ENCODE measurements at regions not wholly inside any gene's neighbourhood (a gene's known extent, or its start where the extent isn't known, plus 50 kb on each side); places are given as distances from the start of the nearest gene placed in this dataset.

- no peaks in the 10 kb centered on the region for H3K4me1 ChIP-seq (ENCODE audit: control insufficient read depth in 4 of 4, insufficient read depth in 4 of 4, low read length in 3 of 4)
- no peak overlapping the region for H3K4me3 ChIP-seq (ENCODE audit: low read depth in 1 of 3, low read length in 3 of 3)
- H3K36me3 ChIP-seq (ENCODE audit: control insufficient read depth in 4 of 4, insufficient read depth in 3 of 4, low read depth in 1 of 4, low read length in 3 of 4): no peaks in the 10 kb centered on the region
- no peaks in the 10 kb centered on the region for H3K9me3 ChIP-seq (ENCODE audit: control insufficient read depth in 4 of 4, low read length in 3 of 4)
- no peak overlapping the region for H3K9ac ChIP-seq (ENCODE audit: low read depth in 1 of 2, low read length in 2 of 2)
- H3K27me3 ChIP-seq (ENCODE audit: control insufficient read depth in 4 of 4, insufficient read depth in 4 of 4, low read length in 3 of 4): no peaks in the 10 kb centered on the region
- no peak for DNase-seq (ENCODE audit: low spot score)
- WGBS: 83% methylated on average over 5 of the region's 5 CpGs
- TF ChIP-seq HNF4A (conservative IDR thresholded peaks at IDR 0.05): peak in 1 of 2 donors; percentile 14
- TF ChIP-seq HNF4G (IDR thresholded peaks at IDR 0.05): no peak
- no peak for TF ChIP-seq YY1 (IDR thresholded peaks at IDR 0.05)
- no peak for TF ChIP-seq GABPA (IDR thresholded peaks at IDR 0.05 in 1 of 2, conservative IDR thresholded peaks at IDR 0.05 in 1 of 2)
- TF ChIP-seq FOXA1 (IDR thresholded peaks at IDR 0.05): no peak
- TF ChIP-seq MAX (IDR thresholded peaks at IDR 0.05): no peak
- no peak overlapping the region for H3K27ac ChIP-seq (ENCODE audit: low read depth in 1 of 2, low read length in 2 of 2)
These were observed 167.0 kb upstream of the CDK1 start for GRCh38 chr10:60611291-60611747.

- DNase-seq (ENCODE audit: low spot score): no peak
- H3K9me3 ChIP-seq (ENCODE audit: control insufficient read depth in 4 of 4, low read length in 3 of 4): no peaks in the 10 kb centered on the region
- no peak overlapping the region for H3K4me3 ChIP-seq (ENCODE audit: low read depth in 1 of 3, low read length in 3 of 3)
- H3K4me1 ChIP-seq (ENCODE audit: control insufficient read depth in 4 of 4, insufficient read depth in 4 of 4, low read length in 3 of 4): no peaks in the 10 kb centered on the region
- no peaks in the 10 kb centered on the region for H3K27me3 ChIP-seq (ENCODE audit: control insufficient read depth in 4 of 4, insufficient read depth in 4 of 4, low read length in 3 of 4)
- no peak overlapping the region for H3K27ac ChIP-seq (ENCODE audit: low read depth in 1 of 2, low read length in 2 of 2)
- TF ChIP-seq HNF4A (conservative IDR thresholded peaks at IDR 0.05) (no peak), CTCF (IDR thresholded peaks at IDR 0.05; ENCODE audit: low read depth, low read length, missing input control) (no peak), ATF3 (IDR thresholded peaks at IDR 0.05) (no peak), ZBTB33 (IDR thresholded peaks at IDR 0.05) (no peak)
- WGBS: 84% methylated on average over 3 of the region's 3 CpGs
- no peak overlapping the region for H3K9ac ChIP-seq (ENCODE audit: low read depth in 1 of 2, low read length in 2 of 2)
- H3K36me3 ChIP-seq (ENCODE audit: control insufficient read depth in 4 of 4, insufficient read depth in 3 of 4, low read depth in 1 of 4, low read length in 3 of 4): no peaks in the 10 kb centered on the region
These were observed 170.9 kb upstream of the CDK1 start for GRCh38 chr10:60607372-60607771.

- Histone ChIP-seq H3K36me3 (ENCODE audit: control insufficient read depth in 4 of 4, insufficient read depth in 3 of 4, low read depth in 1 of 4, low read length in 3 of 4) (no peaks in the 10 kb centered on the region), H3K4me1 (ENCODE audit: control insufficient read depth in 4 of 4, insufficient read depth in 4 of 4, low read length in 3 of 4) (no peaks in the 10 kb centered on the region), H3K9me3 (ENCODE audit: control insufficient read depth in 4 of 4, low read length in 3 of 4) (no peaks in the 10 kb centered on the region), H3K4me3 (ENCODE audit: low read depth in 1 of 3, low read length in 3 of 3) (no peak overlapping the region), H3K27ac (ENCODE audit: low read depth in 1 of 2, low read length in 2 of 2) (no peak overlapping the region), H3K9ac (ENCODE audit: low read depth in 1 of 2, low read length in 2 of 2) (no peak overlapping the region), H3K27me3 (ENCODE audit: control insufficient read depth in 4 of 4, insufficient read depth in 4 of 4, low read length in 3 of 4) (no peaks in the 10 kb centered on the region)
- no peak for DNase-seq (ENCODE audit: low spot score)
- WGBS: 73% methylated on average over 2 of the region's 2 CpGs
- TF ChIP-seq TAF1 (conservative IDR thresholded peaks at IDR 0.05) (no peak), RXRA (IDR thresholded peaks at IDR 0.05) (no peak), YY1 (IDR thresholded peaks at IDR 0.05) (no peak), REST (IDR thresholded peaks at IDR 0.05) (no peak), HNF4A (conservative IDR thresholded peaks at IDR 0.05) (no peak), RAD21 (IDR thresholded peaks at IDR 0.05) (no peak), EGR1 (IDR thresholded peaks at IDR 0.05; ENCODE audit: low read depth in 2 of 2) (no peak), ZBTB33 (IDR thresholded peaks at IDR 0.05) (no peak)
These were observed 171.8 kb upstream of the CDK1 start for GRCh38 chr10:60606343-60607080.

Measured in liver (tissue), 8 donors.